ENCODE measurements at regions not wholly inside any gene's neighbourhood (a gene's known extent, or its start where the extent isn't known, plus 50 kb on each side); places are given as distances from the start of the nearest gene placed in this dataset.

DNA sequence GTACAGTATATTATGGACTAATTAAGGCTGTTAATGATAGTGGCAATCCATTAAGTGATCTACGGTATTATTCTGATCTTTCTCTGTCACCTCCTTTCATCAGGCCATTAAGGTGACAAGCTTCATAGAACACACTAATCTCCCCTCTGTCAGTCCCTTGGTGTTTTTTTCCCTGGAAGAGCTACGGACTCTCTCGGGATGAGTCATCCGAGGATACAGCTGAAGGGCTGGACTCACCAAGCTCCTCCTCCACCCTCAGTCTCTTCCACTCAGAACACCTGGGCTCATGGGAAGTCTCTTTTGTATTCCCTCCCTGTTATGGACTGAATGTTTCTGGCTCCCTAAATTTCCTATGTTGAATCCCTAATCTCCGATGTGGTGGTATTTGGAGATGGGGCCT lies 69.8 kb upstream of the PLXNA4 start:
- Histone ChIP-seq H3K4me2 (ENCODE audit: low read length) (no peak overlapping the region), H3K4me3 (ENCODE audit: low read depth, low read length) (no peak overlapping the region), H3K27me3 (ENCODE audit: control insufficient read depth, insufficient read depth, low read length) (no peaks in the 10 kb centered on the region), H2AFZ (no peak overlapping the region), H3K9ac (no peak overlapping the region), H3K27ac (no peak overlapping the region), H3K79me2 (no peaks in the 10 kb centered on the region), H3K36me3 (ENCODE audit: control insufficient read depth, insufficient read depth, low read length) (no peaks in the 10 kb centered on the region), H3K4me1 (no peaks in the 10 kb centered on the region), H3K9me3 (ENCODE audit: control insufficient read depth, low read length) (no peaks in the 10 kb centered on the region)
- TF ChIP-seq CTCF (IDR thresholded peaks at IDR 0.05) = no peak

DNA sequence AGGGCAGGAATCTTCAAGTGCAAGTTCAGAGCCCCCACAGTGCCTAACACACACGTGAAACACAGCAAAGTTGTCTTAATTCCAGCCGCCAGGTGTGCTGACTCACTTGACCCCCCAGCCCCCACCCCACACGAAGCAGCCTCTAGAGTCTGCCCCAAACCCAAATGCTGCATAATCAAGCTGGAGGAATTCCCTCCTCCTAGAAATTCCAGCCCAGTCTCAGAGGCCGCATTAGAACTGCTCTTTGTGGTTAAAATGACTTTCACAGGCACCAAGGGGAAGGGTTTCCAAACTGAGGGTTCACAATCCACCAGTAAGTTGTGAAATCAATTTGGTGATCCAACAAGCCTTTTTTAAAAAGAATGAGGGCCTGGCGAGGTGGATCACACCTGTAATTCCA lies 67.0 kb upstream of the PLXNA4 start:
- Histone ChIP-seq H3K9ac (no peak overlapping the region), H3K79me2 (no peaks in the 10 kb centered on the region), H3K4me3 (ENCODE audit: low read depth, low read length) (no peak overlapping the region), H3K9me3 (ENCODE audit: control insufficient read depth, low read length) (no peaks in the 10 kb centered on the region), H3K4me1 (no peaks in the 10 kb centered on the region), H2AFZ (no peak overlapping the region), H3K4me2 (ENCODE audit: low read length) (no peak overlapping the region), H3K27me3 (ENCODE audit: control insufficient read depth, insufficient read depth, low read length) (no peaks in the 10 kb centered on the region), H3K36me3 (ENCODE audit: control insufficient read depth, insufficient read depth, low read length) (no peaks in the 10 kb centered on the region), H3K27ac (no peak overlapping the region)
- TF ChIP-seq CTCF (IDR thresholded peaks at IDR 0.05) = no peak

GRCh38 chr7:132641238-132641637 lies 65.0 kb upstream of the PLXNA4 start:
- TF ChIP-seq CTCF (IDR thresholded peaks at IDR 0.05) = no peak
- no peak overlapping the region for H3K4me2 ChIP-seq (ENCODE audit: low read length)

DNA sequence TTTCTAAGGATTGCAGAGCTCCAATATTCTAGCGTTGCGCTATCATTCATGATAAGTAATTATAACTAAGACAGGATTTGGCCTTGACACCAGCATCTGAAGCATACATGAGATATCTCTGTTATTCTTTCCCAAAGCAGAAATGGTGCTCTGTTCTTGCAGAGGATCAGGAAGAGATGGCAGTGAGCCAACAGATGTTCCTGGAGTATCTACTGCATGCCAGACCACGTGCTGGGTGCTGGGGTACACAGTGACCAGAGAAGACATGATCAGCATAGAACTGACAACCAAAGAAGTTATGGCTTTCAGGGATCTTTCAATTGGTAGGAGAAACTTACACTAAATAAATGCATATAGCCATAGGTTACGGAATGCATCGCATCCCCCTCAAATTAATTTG lies 63.7 kb upstream of the PLXNA4 start:
- no peak for TF ChIP-seq CTCF (IDR thresholded peaks at IDR 0.05)
- no peaks in the 10 kb centered on the region for H3K36me3 ChIP-seq (ENCODE audit: control insufficient read depth, insufficient read depth, low read length)
- H3K79me2 ChIP-seq = no peaks in the 10 kb centered on the region
- H3K4me3 ChIP-seq (ENCODE audit: low read depth, low read length) = no peak overlapping the region
- H3K4me2 ChIP-seq (ENCODE audit: low read length) = no peak overlapping the region
- H2AFZ ChIP-seq = no peak overlapping the region
- no peaks in the 10 kb centered on the region for H3K9me3 ChIP-seq (ENCODE audit: control insufficient read depth, low read length)
- H3K27ac ChIP-seq = no peak overlapping the region
- H3K4me1 ChIP-seq = no peaks in the 10 kb centered on the region
- H3K27me3 ChIP-seq (ENCODE audit: control insufficient read depth, insufficient read depth, low read length) = no peaks in the 10 kb centered on the region
- no peak overlapping the region for H3K9ac ChIP-seq

More at GRCh38 chr7:132641238-132641637, 65.0 kb upstream of the PLXNA4 start:
- Histone ChIP-seq H3K9me3 (ENCODE audit: control insufficient read depth, low read length) (no peaks in the 10 kb centered on the region), H3K9ac (no peak overlapping the region), H3K79me2 (no peaks in the 10 kb centered on the region), H3K27me3 (ENCODE audit: control insufficient read depth, insufficient read depth, low read length) (no peaks in the 10 kb centered on the region), H3K4me1 (no peaks in the 10 kb centered on the region), H3K36me3 (ENCODE audit: control insufficient read depth, insufficient read depth, low read length) (no peaks in the 10 kb centered on the region), H3K27ac (no peak overlapping the region), H3K4me3 (ENCODE audit: low read depth, low read length) (no peak overlapping the region), H2AFZ (no peak overlapping the region)

- no peak for TF ChIP-seq CTCF (IDR thresholded peaks at IDR 0.05)
These were observed 61.7 kb upstream of the PLXNA4 start for GRCh38 chr7:132638000-132638399.

More at GRCh38 chr7:132638000-132638399, 61.7 kb upstream of the PLXNA4 start:
- Histone ChIP-seq H3K9ac (no peak overlapping the region), H3K4me3 (ENCODE audit: low read depth, low read length) (no peak overlapping the region), H2AFZ (no peak overlapping the region), H3K27ac (no peak overlapping the region), H3K4me2 (ENCODE audit: low read length) (no peak overlapping the region), H3K4me1 (no peaks in the 10 kb centered on the region), H3K79me2 (no peaks in the 10 kb centered on the region), H3K36me3 (ENCODE audit: control insufficient read depth, insufficient read depth, low read length) (no peaks in the 10 kb centered on the region), H3K27me3 (ENCODE audit: control insufficient read depth, insufficient read depth, low read length) (no peaks in the 10 kb centered on the region), H3K9me3 (ENCODE audit: control insufficient read depth, low read length) (no peaks in the 10 kb centered on the region)
